Mucosa of stomach (tissue), 1 donor: ENCODE measurements at regions not wholly inside any gene's neighbourhood (a gene's known extent, or its start where the extent isn't known, plus 50 kb on each side); places are given as distances from the start of the nearest gene placed in this dataset.
"Not testable (repeated sequence)": the region's sequence is repeated elsewhere in the genome, so short reads cannot be mapped to it uniquely, and the experiment has no call there.

Source experiments
- H3K27me3 ChIP-seq: one replicate; pipeline ENCODE4 v1.7.0; 2013; ENCODE audit warnings: mild to moderate bottlenecking, low read length; ENCODE audit not compliant: control insufficient read depth, insufficient read depth
- H3K36me3 ChIP-seq: one replicate; pipeline ENCODE4 v1.7.0; 2013; ENCODE audit warnings: low read length; ENCODE audit not compliant: control insufficient read depth, insufficient read depth
- H3K4me1 ChIP-seq: one replicate; pipeline ENCODE4 v1.7.0; 2013; ENCODE audit warnings: mild to moderate bottlenecking, low read length; ENCODE audit not compliant: control insufficient read depth, insufficient read depth
- H3K4me3 ChIP-seq: one replicate; pipeline ENCODE4 v1.7.0; 2013; ENCODE audit warnings: low read length
- H3K9ac ChIP-seq: one replicate; pipeline ENCODE4 v1.7.0; 2013; ENCODE audit warnings: mild to moderate bottlenecking, low read length, moderate library complexity
- H3K9me3 ChIP-seq: one replicate; pipeline ENCODE4 v1.7.0; 2013; ENCODE audit warnings: mild to moderate bottlenecking, low read length, moderate library complexity; ENCODE audit not compliant: control insufficient read depth
- donor health status: Pancreatic carcinoma.

DNA sequence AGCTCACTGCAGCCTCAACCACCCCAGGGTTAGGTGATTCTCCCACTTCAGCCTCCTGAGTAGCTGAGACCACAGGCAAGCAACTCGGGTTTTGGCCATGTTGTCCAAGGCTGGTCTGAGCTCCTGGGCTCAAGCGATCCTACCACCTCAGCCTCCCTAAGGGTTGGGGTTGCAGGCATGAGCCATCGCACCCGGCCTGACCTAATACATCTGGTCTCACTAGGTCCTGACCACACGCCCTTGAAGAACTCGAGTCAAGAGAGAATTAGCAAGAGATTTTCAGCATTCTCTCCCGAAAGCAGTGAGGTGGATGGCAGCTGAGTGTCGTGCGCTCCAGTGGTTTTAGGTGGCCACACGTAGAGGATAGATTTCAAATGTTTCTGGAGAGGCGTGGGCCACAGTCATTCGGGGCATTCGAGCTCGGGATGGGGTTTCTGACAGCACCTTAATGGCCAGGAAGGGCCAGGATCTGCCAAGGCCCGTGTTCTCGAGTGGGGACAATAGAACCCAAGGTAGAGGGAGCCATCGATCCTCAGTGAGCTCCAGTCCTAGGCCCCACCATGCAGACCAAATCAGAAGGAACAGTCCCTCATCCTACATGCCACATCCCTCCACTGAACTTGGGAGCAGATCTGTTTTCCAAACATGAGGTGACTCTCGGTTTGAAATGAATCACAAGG lies 193.1 kb downstream of the ALG10 start:
- Histone ChIP-seq H3K4me1 (no peaks in the 10 kb centered on the region), H3K4me3 (no peak overlapping the region), H3K36me3 (no peaks in the 10 kb centered on the region), H3K27me3 (peaks cover 8% of the 10 kb centered on the region), H3K9ac (no peak overlapping the region), H3K9me3 (no peaks in the 10 kb centered on the region)

DNA sequence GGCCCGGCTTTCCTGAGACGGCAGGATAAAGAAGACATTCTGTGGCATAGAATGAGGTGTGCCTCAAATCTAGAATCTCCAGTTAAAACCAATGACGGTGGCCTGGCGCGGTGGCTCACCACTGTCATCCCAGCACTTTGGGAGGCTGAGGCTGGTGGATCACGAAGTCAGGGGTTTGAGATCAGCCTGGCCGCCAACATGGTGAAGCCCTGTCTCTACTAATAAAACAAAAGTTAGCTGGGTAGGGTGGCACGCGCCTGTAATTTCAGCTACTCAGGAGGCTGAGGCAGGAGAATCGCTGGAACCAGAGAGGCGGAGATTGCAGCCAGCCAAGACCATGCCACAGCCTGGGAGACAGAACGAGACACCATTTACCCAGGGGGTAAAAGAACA lies 193.6 kb downstream of the ALG10 start:
- Histone ChIP-seq H3K9me3 (no peaks in the 10 kb centered on the region), H3K36me3 (no peaks in the 10 kb centered on the region), H3K9ac (no peak overlapping the region), H3K4me3 (no peak overlapping the region), H3K4me1 (no peaks in the 10 kb centered on the region), H3K27me3 (peaks cover 8% of the 10 kb centered on the region)

DNA sequence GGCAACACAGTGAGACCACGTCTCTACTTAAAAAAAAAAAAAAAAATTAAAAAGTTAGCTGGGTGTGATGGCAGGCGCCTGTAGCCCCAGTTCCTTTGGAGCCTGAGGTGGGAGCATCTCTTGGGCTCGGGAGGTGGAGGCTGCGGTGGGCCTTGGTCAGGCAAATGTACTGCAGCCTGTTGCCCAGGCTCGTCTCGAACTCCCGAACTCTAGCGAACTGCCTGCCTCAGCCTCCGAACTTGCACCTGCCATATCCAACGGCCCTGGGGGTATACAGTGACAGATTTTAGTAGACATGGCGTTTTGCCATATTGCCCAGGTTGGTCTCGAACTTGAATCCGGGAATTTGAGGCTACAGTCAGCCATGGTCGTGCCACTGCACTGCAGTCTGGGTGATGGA lies 195.4 kb downstream of the ALG10 start:
- Histone ChIP-seq H3K9ac (no peak overlapping the region), H3K36me3 (no peaks in the 10 kb centered on the region), H3K4me1 (no peaks in the 10 kb centered on the region), H3K4me3 (no peak overlapping the region), H3K9me3 (no peaks in the 10 kb centered on the region), H3K27me3 (peaks cover 8% of the 10 kb centered on the region)

DNA sequence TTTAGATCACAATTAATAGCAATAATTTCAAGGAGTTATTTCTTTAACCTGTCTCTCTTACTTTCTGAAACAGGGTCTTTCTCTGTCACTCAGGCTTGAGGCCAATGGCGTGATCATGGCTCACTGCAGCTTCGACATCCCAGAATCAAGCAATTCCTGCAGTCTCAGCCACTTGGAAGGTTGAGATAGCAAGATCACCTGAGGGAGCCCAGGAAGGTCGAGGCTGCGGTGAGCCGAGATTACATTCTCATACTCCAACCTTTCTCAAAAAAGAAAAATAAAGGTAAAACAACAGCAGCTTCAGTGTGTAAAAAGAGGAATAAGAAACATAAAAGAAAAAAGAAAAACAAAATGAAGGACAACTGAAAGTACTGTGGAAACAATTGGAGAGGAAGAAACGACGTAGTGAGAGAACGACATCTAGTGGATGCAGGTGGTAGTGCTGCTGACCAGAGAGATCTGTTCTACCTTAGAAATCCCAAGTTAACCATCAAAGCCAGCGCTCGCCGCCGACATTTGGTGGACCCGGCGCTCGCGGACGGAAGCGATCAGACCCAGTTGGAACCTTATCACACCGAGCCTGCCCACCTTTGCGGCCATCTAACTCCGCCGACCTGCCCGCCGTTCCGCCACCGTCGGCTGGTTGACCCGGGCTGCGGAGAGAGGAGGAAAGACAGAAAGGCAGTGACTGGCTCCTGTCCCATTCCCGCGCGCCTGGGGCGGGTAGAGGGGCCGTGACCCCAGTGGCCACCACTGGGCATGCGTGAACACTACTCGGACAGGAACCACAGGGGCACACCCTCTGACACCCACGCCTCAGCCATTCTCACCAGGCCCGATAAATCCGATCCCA lies 196.1 kb downstream of the ALG10 start:
- H3K9me3 ChIP-seq, result no peaks in the 10 kb centered on the region
- H3K4me1 ChIP-seq, result no peaks in the 10 kb centered on the region
- H3K27me3 ChIP-seq, result peaks cover 8% of the 10 kb centered on the region
- H3K9ac ChIP-seq, result peak overlapping the region; percentile 43
- H3K4me3 ChIP-seq, result no peak overlapping the region
- H3K36me3 ChIP-seq, result no peaks in the 10 kb centered on the region

DNA sequence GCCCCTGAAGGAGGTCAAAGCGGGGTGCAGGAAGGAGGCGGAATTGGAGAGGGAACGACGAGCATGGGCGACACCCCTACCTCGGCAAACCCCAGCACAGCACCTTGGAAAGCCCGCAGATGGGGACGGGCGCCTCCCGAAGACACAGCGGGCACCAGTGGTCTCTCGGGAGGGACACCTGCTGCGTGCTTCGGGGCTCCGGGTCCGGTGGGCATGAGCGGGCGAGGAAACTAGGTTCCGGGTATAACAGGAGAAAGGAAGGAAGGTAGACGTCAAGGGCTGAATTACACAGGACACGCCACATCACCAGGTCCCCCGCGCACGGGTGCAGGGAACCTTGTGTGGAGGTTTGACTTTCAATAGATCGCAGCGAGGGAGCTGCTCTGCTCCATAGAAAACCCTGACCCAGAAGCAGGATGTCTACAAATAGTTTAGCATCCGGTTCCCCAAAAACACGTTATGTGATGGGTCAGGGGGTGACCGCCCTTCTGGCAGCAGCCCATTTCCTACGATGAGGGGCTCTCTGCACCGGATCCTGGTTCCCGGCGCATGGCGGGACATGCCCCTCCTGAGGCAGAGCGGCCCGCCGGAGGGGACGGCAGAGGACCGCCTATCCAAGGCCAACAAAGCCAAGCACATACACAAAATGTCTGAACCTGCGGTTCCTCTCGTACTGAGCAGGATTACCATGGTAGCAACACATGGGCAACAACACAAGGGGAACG lies 196.9 kb downstream of the ALG10 start:
- Histone ChIP-seq H3K9me3 (no peaks in the 10 kb centered on the region), H3K9ac (no peak overlapping the region), H3K4me1 (no peaks in the 10 kb centered on the region), H3K36me3 (no peaks in the 10 kb centered on the region), H3K4me3 (no peak overlapping the region), H3K27me3 (peaks cover 8% of the 10 kb centered on the region)

GRCh38 chr12:34220079-34220478 lies 197.8 kb downstream of the ALG10 start:
- not testable (repeated sequence) for H3K27me3 ChIP-seq, H3K4me3 ChIP-seq, H3K9me3 ChIP-seq, H3K36me3 ChIP-seq, H3K4me1 ChIP-seq, H3K9ac ChIP-seq

DNA sequence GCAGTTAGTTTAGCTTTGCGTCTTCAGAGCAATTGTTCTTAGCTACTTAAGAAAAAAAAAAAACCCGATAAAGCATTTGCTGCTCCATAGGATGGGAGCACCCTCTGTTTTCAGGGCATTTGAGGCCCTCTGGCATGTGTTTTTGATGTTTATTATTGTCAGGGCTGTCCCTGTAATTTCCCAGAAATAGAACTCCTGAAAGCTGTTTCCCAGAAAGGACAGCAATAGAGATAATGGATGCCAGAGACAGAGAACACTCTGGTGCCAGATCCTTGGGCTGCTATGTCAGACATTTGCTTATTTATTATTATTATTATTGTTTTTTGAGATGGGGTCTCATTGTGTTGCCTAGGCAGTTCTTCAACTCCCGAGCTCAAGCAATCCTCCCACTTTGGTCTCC lies 201.3 kb downstream of the ALG10 start:
- H3K9ac ChIP-seq, result no peak overlapping the region
- no peak overlapping the region for H3K4me3 ChIP-seq
- H3K27me3 ChIP-seq, result peaks cover 8% of the 10 kb centered on the region
- H3K4me1 ChIP-seq, result no peaks in the 10 kb centered on the region
- no peaks in the 10 kb centered on the region for H3K36me3 ChIP-seq
- no peaks in the 10 kb centered on the region for H3K9me3 ChIP-seq

GRCh38 chr12:34226044-34226443 lies 203.7 kb downstream of the ALG10 start:
- H3K9ac ChIP-seq, H3K4me1 ChIP-seq, H3K36me3 ChIP-seq, H3K9me3 ChIP-seq, H3K4me3 ChIP-seq, H3K27me3 ChIP-seq: not testable (repeated sequence)

DNA sequence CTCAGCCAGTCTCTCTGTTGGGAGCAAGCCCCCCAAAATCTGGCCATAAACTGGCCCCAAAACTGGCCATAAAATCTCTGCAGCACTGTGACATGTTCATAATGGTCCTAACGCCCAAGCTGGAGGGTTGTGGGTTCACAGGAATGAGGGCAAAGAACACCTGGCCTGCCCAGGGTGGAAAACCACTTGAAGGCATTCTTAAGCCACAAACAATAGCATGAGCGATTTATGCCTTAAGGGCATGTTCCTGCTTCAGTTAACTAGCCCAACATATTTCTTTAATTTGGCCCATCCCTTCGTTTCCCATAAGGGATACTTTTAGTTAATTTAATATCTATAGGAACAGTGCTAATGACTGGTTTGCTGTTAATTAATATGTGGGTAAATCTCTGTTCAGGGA lies 205.8 kb downstream of the ALG10 start:
- not testable (repeated sequence) for H3K36me3 ChIP-seq, H3K9ac ChIP-seq, H3K4me3 ChIP-seq, H3K9me3 ChIP-seq, H3K4me1 ChIP-seq, H3K27me3 ChIP-seq

DNA sequence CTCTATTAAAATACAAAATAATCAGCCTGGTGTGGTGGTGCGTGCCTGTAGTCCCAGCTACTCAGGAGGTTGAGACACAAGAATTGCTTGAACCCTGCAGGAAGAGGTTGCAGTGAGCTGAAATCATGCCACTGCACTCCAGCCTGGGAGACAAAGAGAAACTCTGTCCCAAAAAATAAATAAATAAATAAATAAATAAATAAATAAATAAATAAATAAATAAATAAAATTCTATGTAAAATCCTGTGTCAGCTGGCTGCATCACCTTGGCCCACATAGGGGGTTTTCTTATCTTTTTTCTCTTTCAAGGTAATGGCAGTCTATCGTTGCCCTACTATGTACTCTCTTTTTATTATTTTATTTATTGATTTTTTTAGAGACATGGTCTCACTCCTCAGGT lies 206.7 kb downstream of the ALG10 start:
- not testable (repeated sequence) for H3K36me3 ChIP-seq

GRCh38 chr12:34233618-34234017 lies 211.3 kb downstream of the ALG10 start:
- Histone ChIP-seq H3K27me3 (no peaks in the 10 kb centered on the region), H3K36me3 (no peaks in the 10 kb centered on the region), H3K4me1 (no peaks in the 10 kb centered on the region), H3K9me3 (no peaks in the 10 kb centered on the region), H3K9ac (no peak overlapping the region), H3K4me3 (no peak overlapping the region)

More for the DNA sequence above, 206.7 kb downstream of the ALG10 start:
- H3K9ac ChIP-seq, H3K4me3 ChIP-seq, H3K9me3 ChIP-seq, H3K27me3 ChIP-seq, H3K4me1 ChIP-seq: not testable (repeated sequence)

DNA sequence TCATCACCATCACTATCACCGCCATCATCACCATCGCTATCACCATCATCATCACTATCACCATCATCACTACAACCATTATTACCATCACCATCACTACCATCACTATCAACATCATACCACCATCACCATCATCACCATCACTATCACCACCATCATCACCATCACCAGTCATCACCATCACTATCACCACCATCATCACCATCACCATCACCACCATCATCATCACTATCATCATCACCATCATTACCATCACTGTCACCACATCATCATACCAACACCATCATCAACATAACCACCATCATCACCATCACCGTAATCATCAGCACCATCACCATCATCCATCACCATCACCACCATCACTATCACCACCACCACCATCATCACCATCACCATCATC lies 213.8 kb downstream of the ALG10 start:
- H3K27me3 ChIP-seq, result no peaks in the 10 kb centered on the region
- no peaks in the 10 kb centered on the region for H3K9me3 ChIP-seq
- no peak overlapping the region for H3K4me3 ChIP-seq
- no peaks in the 10 kb centered on the region for H3K36me3 ChIP-seq
- H3K9ac ChIP-seq, result no peak overlapping the region
- no peaks in the 10 kb centered on the region for H3K4me1 ChIP-seq
